Endodermal cell (in vitro differentiated cells): ENCODE measurements at regions not wholly inside any gene's neighbourhood (a gene's known extent, or its start where the extent isn't known, plus 50 kb on each side); places are given as distances from the start of the nearest gene placed in this dataset.

ENCODE experiments used
- DNase-seq: peaks from one replicate; pipeline ENCODE4 v3.0.0-alpha.2; 2017
- H3K27ac ChIP-seq: 2 replicates; pipeline ENCODE4 v1.5.1; 2013; ENCODE audit warnings: mild to moderate bottlenecking, low read depth, low read length, moderate library complexity
- H3K27me3 ChIP-seq: 2 replicates; pipeline ENCODE4 v1.6.1; 2013; ENCODE audit warnings: mild to moderate bottlenecking, low read length, moderate library complexity; ENCODE audit not compliant: insufficient read depth, control insufficient read depth, poor library complexity, severe bottlenecking
- H3K36me3 ChIP-seq: 2 replicates; pipeline ENCODE4 v1.7.0; 2013; ENCODE audit warnings: mild to moderate bottlenecking, low read length, moderate library complexity; ENCODE audit not compliant: control insufficient read depth, insufficient read depth
- H3K4me1 ChIP-seq: one replicate; pipeline ENCODE4 v1.7.0; 2013; ENCODE audit warnings: low read length; ENCODE audit not compliant: control insufficient read depth, insufficient read depth
- H3K4me3 ChIP-seq: 2 replicates; pipeline ENCODE4 v1.5.1; 2013; ENCODE audit warnings: mild to moderate bottlenecking, low read length, moderate library complexity
- H3K9ac ChIP-seq: 2 replicates; pipeline ENCODE4 v1.6.1; 2013; ENCODE audit warnings: mild to moderate bottlenecking, low read length, moderate library complexity; ENCODE audit not compliant: poor library complexity, severe bottlenecking; ENCODE audit errors: extremely low read depth
- H3K9me3 ChIP-seq: 2 replicates; pipeline ENCODE4 v1.6.1; 2013; ENCODE audit warnings: mild to moderate bottlenecking, low read length, moderate library complexity; ENCODE audit not compliant: control insufficient read depth
- H3K27ac Mint-ChIP-seq: 2 replicates; pipeline ENCODE4 v1.8.0; 2020; ENCODE audit warnings: mixed read lengths
- H3K27me3 Mint-ChIP-seq: 2 replicates; pipeline ENCODE4 v1.8.0; 2021; ENCODE audit warnings: mild to moderate bottlenecking, mixed read lengths; ENCODE audit not compliant: insufficient read depth
- H3K36me3 Mint-ChIP-seq: 2 replicates; pipeline ENCODE4 v1.8.0; 2020; ENCODE audit warnings: low read depth, mixed read lengths
- H3K4me1 Mint-ChIP-seq: 2 replicates; pipeline ENCODE4 v1.8.0; 2020; ENCODE audit warnings: mixed read lengths
- H3K4me3 Mint-ChIP-seq: 2 replicates; pipeline ENCODE4 v1.8.0; 2020; ENCODE audit warnings: mild to moderate bottlenecking, moderate library complexity, mixed read lengths
- H3K9me3 Mint-ChIP-seq: 2 replicates; pipeline ENCODE4 v1.8.0; 2020; ENCODE audit warnings: mild to moderate bottlenecking, mixed read lengths
- CTCF ChIP-seq: fragments of 200-600 bp; sonication (generic); conservative IDR thresholded peaks from 2 replicates; pipeline ENCODE4 v1.5.0; 2021; ENCODE audit warnings: antibody characterized with exemption, mild to moderate bottlenecking
- WGBS, 2 experiments: methylation state at CpG; one replicate each; pipeline versions ENCODE4 v1.1.5 to v1.1.7; 2013; ENCODE audit warnings: missing lambda C conversion rate in 2 of 2, mixed read lengths in 1 of 2; ENCODE audit not compliant: insufficient coverage in 1 of 2, insufficient read length in 1 of 2; 5-methylcytosine and 5-hydroxymethylcytosine counted together

DNA sequence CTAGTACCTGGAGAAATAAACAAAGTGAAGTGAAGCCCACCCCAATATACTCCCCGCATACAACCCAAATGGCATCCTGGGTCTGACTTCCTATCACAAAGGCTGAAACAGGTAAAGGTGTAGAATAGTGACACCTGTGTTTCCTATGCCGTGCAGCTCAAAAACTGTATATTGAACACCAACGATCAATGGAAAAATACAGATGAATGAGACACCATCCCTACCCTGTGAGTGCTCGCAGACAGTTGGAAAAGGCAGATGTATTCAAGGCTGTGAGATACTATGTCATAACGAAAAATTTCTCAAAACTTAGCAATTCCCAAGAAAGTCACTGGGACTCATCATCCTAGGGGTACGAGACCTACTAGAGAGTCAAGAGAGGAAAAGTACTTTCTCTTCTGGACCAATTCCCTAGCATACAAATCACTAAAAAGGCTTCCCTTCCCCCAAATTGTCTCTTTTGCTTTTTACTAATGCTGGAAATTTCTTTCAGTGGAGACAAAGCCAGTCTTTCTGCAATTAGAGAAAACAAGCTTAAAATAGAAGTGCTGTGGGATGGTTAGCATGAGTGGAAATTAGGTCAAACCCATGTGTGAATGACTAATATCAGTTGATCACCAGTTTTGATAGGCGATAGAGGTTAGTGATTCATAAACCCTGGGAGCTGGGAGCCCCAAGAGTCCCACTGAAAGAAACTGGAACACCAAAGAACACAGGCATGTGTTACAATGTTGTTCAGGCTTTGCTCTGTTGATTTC lies 249.7 kb downstream of the SPTSSA start:
- H3K9ac ChIP-seq: no peak overlapping the region
- peaks cover 8% of the 10 kb centered on the region for H3K27me3 Mint-ChIP-seq
- no peak overlapping the region for H3K4me3 Mint-ChIP-seq
- no peaks in the 10 kb centered on the region for H3K4me1 Mint-ChIP-seq
- H3K4me3 ChIP-seq: no peak overlapping the region
- WGBS, 2 experiments: 92 to 95% methylated on average over 5 to 7 of the region's 7 CpGs
- no peak overlapping the region for H3K27ac Mint-ChIP-seq
- H3K36me3 Mint-ChIP-seq: no peaks in the 10 kb centered on the region
- H3K9me3 ChIP-seq: peaks cover 7% of the 10 kb centered on the region
- TF ChIP-seq CTCF: no peak
- H3K27me3 ChIP-seq: no peaks in the 10 kb centered on the region
- no peak overlapping the region for H3K27ac ChIP-seq
- DNase-seq: no peak
- H3K4me1 ChIP-seq: no peaks in the 10 kb centered on the region
- no peaks in the 10 kb centered on the region for H3K36me3 ChIP-seq
- H3K9me3 Mint-ChIP-seq: no peaks in the 10 kb centered on the region

- no peak overlapping the region for H3K9ac ChIP-seq
- no peaks in the 10 kb centered on the region for H3K36me3 Mint-ChIP-seq
- peaks cover 3% of the 10 kb centered on the region for H3K9me3 ChIP-seq
- no peak overlapping the region for H3K4me3 ChIP-seq
- TF ChIP-seq CTCF: no peak
- no peaks in the 10 kb centered on the region for H3K4me1 ChIP-seq
- no peaks in the 10 kb centered on the region for H3K9me3 Mint-ChIP-seq
- H3K27me3 ChIP-seq: no peaks in the 10 kb centered on the region
- no peak overlapping the region for H3K27ac ChIP-seq
- H3K36me3 ChIP-seq: no peaks in the 10 kb centered on the region
- H3K4me1 Mint-ChIP-seq: no peaks in the 10 kb centered on the region
- H3K27ac Mint-ChIP-seq: no peak overlapping the region
- no peak overlapping the region for H3K4me3 Mint-ChIP-seq
- no peak for DNase-seq
- peaks cover 8% of the 10 kb centered on the region for H3K27me3 Mint-ChIP-seq
- 94 to 100% methylated on average over 1 to 3 of the region's 3 CpGs for WGBS, 2 experiments
Observed at GRCh38 chr14:34211732-34212131, 250.3 kb downstream of the SPTSSA start.

DNA sequence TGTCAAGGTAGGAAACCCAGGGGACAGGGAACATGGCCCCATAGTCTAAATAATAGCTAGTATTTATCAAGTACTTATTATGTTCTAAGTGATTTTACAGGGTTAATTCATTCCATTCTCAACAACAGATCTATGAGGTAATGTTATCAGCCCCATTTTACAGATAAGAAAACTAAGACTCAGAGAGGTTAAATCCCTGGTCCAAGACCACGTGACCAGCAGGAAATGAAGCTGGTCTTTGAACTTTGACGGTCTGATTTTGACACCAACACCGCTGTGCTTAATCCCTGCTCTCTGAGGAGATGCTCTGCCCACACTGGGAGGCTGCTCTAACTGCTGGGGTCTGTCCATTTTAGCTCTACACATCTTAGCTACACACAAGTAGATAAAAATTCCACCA lies 253.5 kb downstream of the SPTSSA start:
- Mint-ChIP-seq H3K27me3 (peaks cover 22% of the 10 kb centered on the region), H3K4me1 (no peaks in the 10 kb centered on the region), H3K9me3 (peaks cover 2% of the 10 kb centered on the region), H3K4me3 (no peak overlapping the region), H3K27ac (no peak overlapping the region), H3K36me3 (no peaks in the 10 kb centered on the region)
- Histone ChIP-seq H3K9me3 (no peaks in the 10 kb centered on the region), H3K27ac (no peak overlapping the region), H3K4me1 (no peaks in the 10 kb centered on the region), H3K9ac (no peak overlapping the region), H3K36me3 (no peaks in the 10 kb centered on the region), H3K4me3 (no peak overlapping the region), H3K27me3 (peaks cover 12% of the 10 kb centered on the region)
- DNase-seq: no peak
- 72 to 76% methylated on average over 3 of the region's 3 CpGs for WGBS, 2 experiments
- no peak for TF ChIP-seq CTCF
